Small intestine (tissue), 7 donors: ENCODE measurements at regions not wholly inside any gene's neighbourhood (a gene's known extent, or its start where the extent isn't known, plus 50 kb on each side); places are given as distances from the start of the nearest gene placed in this dataset.
A peak's percentile ranks its signal among the peaks of the same experiment; 100 is the strongest.

ENCODE experiments used
- DNase-seq, 2 donors: peaks; one replicate each; pipeline versions ENCODE4 v3.0.0 to v3.0.0-alpha.2; 2013
- FAIRE-seq: peaks from 2 replicates; lab custom pipeline; 2012; peaks lifted over from hg19 to GRCh38; lab: Jason Lieb, UNC
- H3K27ac ChIP-seq, 3 donors: one replicate each; pipeline ENCODE4 v1.5.1; 2013; ENCODE audit warnings: low read length in 2 of 3, mild to moderate bottlenecking in 2 of 3, control low read depth in 1 of 3, inconsistent platforms in 1 of 3, low read depth in 1 of 3, moderate library complexity in 1 of 3
- H3K27me3 ChIP-seq, 3 donors: one replicate each; pipeline ENCODE4 v1.6.1; 2013; ENCODE audit warnings: low read length in 3 of 3, inconsistent platforms in 1 of 3; ENCODE audit not compliant: control insufficient read depth in 3 of 3, insufficient read depth in 3 of 3
- H3K36me3 ChIP-seq, 3 donors: one replicate each; pipeline ENCODE4 v1.6.1; 2013; ENCODE audit warnings: low read length in 3 of 3, inconsistent platforms in 1 of 3, low read depth in 1 of 3, mild to moderate bottlenecking in 1 of 3, moderate library complexity in 1 of 3; ENCODE audit not compliant: control insufficient read depth in 3 of 3, insufficient read depth in 2 of 3
- H3K4me1 ChIP-seq, 3 donors: one replicate each; pipeline ENCODE4 v1.6.1; 2013; ENCODE audit warnings: low read length in 2 of 3, inconsistent platforms in 1 of 3, low read depth in 1 of 3, mild to moderate bottlenecking in 1 of 3, moderate library complexity in 1 of 3; ENCODE audit not compliant: control insufficient read depth in 3 of 3, insufficient read depth in 2 of 3
- H3K4me3 ChIP-seq, 3 donors: one replicate each; pipeline ENCODE4 v1.5.1; 2013; ENCODE audit warnings: low read length in 3 of 3, control low read depth in 1 of 3, inconsistent platforms in 1 of 3, low read depth in 1 of 3, mild to moderate bottlenecking in 1 of 3, moderate library complexity in 1 of 3
- H3K9me3 ChIP-seq, 2 donors: one replicate each; pipeline ENCODE4 v1.6.1; 2013; ENCODE audit warnings: low read depth in 1 of 2, low read length in 1 of 2; ENCODE audit not compliant: control insufficient read depth in 2 of 2, insufficient read depth in 1 of 2
- WGBS, 3 donors: extraction: QIAGEN DNeasy Blood & Tissue Kit; methylation state at CpG; one replicate each; pipeline ENCODE4 v1.1.7; 2013; 5-methylcytosine and 5-hydroxymethylcytosine counted together
- donor health status: healthy with polysubstance abuse.
- donor health status: control.
- donor health status: control.
- donor health status: Bipolar disorder and iron deficiency.
- donor health status: healthy.

- no peaks in the 10 kb centered on the region for H3K36me3 ChIP-seq
- FAIRE-seq (no peak), DNase-seq (peak in 1 of 2 donors; percentile 48)
- H3K27ac ChIP-seq: peak overlapping the region; percentile 62 to 85 (median 82)
- H3K9me3 ChIP-seq: peaks cover 0 to 3% of the 10 kb centered on the region in 2 donors
- H3K4me3 ChIP-seq: no peak overlapping the region
- no peaks in the 10 kb centered on the region for H3K27me3 ChIP-seq
- WGBS, 3 donors: 78 to 84% (median 79%) methylated on average over 8 of the region's 8 CpGs
- peaks cover 0 to 31% (median 13%) of the 10 kb centered on the region in 3 donors for H3K4me1 ChIP-seq
Observed at GRCh38 chr2:16197504-16198147, 257.3 kb downstream of the MYCN start.

- WGBS, 3 donors: 34 to 65% (median 48%) methylated on average over 15 of the region's 15 CpGs
- no peak for FAIRE-seq
- DNase-seq: peak; percentile 84 to 98
- Histone ChIP-seq H3K4me1 (peaks cover 0 to 23% (median 13%) of the 10 kb centered on the region in 3 donors), H3K27me3 (no peaks in the 10 kb centered on the region), H3K36me3 (no peaks in the 10 kb centered on the region), H3K4me3 (no peak overlapping the region), H3K9me3 (peaks cover 0 to 3% of the 10 kb centered on the region in 2 donors), H3K27ac (peak overlapping the region; percentile 62 to 85 (median 82))
Observed at GRCh38 chr2:16196687-16197503, 256.5 kb downstream of the MYCN start.

- FAIRE-seq: no peak
Observed at GRCh38 chr2:16195681-16196070, 255.3 kb downstream of the MYCN start.

GRCh38 chr2:16194931-16195680 lies 254.8 kb downstream of the MYCN start:
- WGBS, 3 donors: 73 to 83% (median 78%) methylated on average over 6 of the region's 6 CpGs
- no peak overlapping the region for H3K4me3 ChIP-seq
- no peak for DNase-seq
- H3K9me3 ChIP-seq: peaks cover 0 to 3% of the 10 kb centered on the region in 2 donors
- no peaks in the 10 kb centered on the region for H3K27me3 ChIP-seq
- H3K27ac ChIP-seq: no peak overlapping the region
- H3K36me3 ChIP-seq: no peaks in the 10 kb centered on the region
- peaks cover 0 to 23% (median 6%) of the 10 kb centered on the region in 3 donors for H3K4me1 ChIP-seq
- FAIRE-seq: no peak

More at GRCh38 chr2:16195681-16196070, 255.3 kb downstream of the MYCN start:
- no peak for DNase-seq
- Histone ChIP-seq H3K27me3 (no peaks in the 10 kb centered on the region), H3K36me3 (no peaks in the 10 kb centered on the region), H3K4me3 (no peak overlapping the region), H3K9me3 (peaks cover 0 to 3% of the 10 kb centered on the region in 2 donors), H3K27ac (no peak overlapping the region), H3K4me1 (peaks cover 0 to 19% (median 6%) of the 10 kb centered on the region in 3 donors)
- 84 to 91% (median 90%) methylated on average over 6 of the region's 6 CpGs for WGBS, 3 donors

GRCh38 chr2:16194530-16194929 lies 254.2 kb downstream of the MYCN start:
- WGBS, 3 donors: 81 to 86% (median 84%) methylated on average over 4 of the region's 4 CpGs
- Histone ChIP-seq H3K27me3 (no peaks in the 10 kb centered on the region), H3K36me3 (no peaks in the 10 kb centered on the region), H3K4me3 (no peak overlapping the region), H3K9me3 (peaks cover 0 to 3% of the 10 kb centered on the region in 2 donors), H3K27ac (no peak overlapping the region), H3K4me1 (peaks cover 0 to 25% (median 6%) of the 10 kb centered on the region in 3 donors)
- DNase-seq (no peak), FAIRE-seq (no peak)

GRCh38 chr2:16194096-16194390 lies 253.7 kb downstream of the MYCN start:
- Histone ChIP-seq H3K9me3 (peaks cover 0 to 3% of the 10 kb centered on the region in 2 donors), H3K4me3 (no peak overlapping the region), H3K36me3 (no peaks in the 10 kb centered on the region), H3K27ac (no peak overlapping the region), H3K4me1 (peaks cover 0 to 28% (median 6%) of the 10 kb centered on the region in 3 donors), H3K27me3 (no peaks in the 10 kb centered on the region)
- DNase-seq (no peak), FAIRE-seq (no peak)
- 88 to 100% (median 94%) methylated on average over 1 of the region's 1 CpG for WGBS, 3 donors

- 81 to 88% (median 85%) methylated on average over 10 of the region's 10 CpGs for WGBS, 3 donors
- no peak overlapping the region for H3K27ac ChIP-seq
Observed at GRCh38 chr2:16192416-16193216, 252.3 kb downstream of the MYCN start.

More at GRCh38 chr2:16192416-16193216, 252.3 kb downstream of the MYCN start:
- Histone ChIP-seq H3K27me3 (no peaks in the 10 kb centered on the region), H3K36me3 (no peaks in the 10 kb centered on the region), H3K4me1 (peaks cover 0 to 21% (median 5%) of the 10 kb centered on the region in 3 donors), H3K9me3 (peaks cover 0 to 3% of the 10 kb centered on the region in 2 donors), H3K4me3 (no peak overlapping the region)
- DNase-seq: no peak
- no peak for FAIRE-seq
